ES-I3 (cell line): ENCODE measurements at regions not wholly inside any gene's neighbourhood (a gene's known extent, or its start where the extent isn't known, plus 50 kb on each side); places are given as distances from the start of the nearest gene placed in this dataset.

ENCODE experiments used
- H3K36me3 ChIP-seq: 2 replicates; pipeline ENCODE4 v1.6.1; 2013; ENCODE audit warnings: mild to moderate bottlenecking, low read length, control low read depth, moderate library complexity; ENCODE audit not compliant: insufficient read depth
- H3K4me1 ChIP-seq: 2 replicates; pipeline ENCODE4 v1.6.1; 2013; ENCODE audit warnings: mild to moderate bottlenecking, control low read depth, low read length; ENCODE audit not compliant: insufficient read depth
- H3K9ac ChIP-seq: 2 replicates; pipeline ENCODE4 v1.6.1; 2013; ENCODE audit warnings: low read depth, mild to moderate bottlenecking, low read length, moderate library complexity
- H3K9me3 ChIP-seq: 2 replicates; pipeline ENCODE4 v1.6.1; 2013; ENCODE audit warnings: mild to moderate bottlenecking, low read length, moderate library complexity; ENCODE audit not compliant: control insufficient read depth, insufficient read depth

DNA sequence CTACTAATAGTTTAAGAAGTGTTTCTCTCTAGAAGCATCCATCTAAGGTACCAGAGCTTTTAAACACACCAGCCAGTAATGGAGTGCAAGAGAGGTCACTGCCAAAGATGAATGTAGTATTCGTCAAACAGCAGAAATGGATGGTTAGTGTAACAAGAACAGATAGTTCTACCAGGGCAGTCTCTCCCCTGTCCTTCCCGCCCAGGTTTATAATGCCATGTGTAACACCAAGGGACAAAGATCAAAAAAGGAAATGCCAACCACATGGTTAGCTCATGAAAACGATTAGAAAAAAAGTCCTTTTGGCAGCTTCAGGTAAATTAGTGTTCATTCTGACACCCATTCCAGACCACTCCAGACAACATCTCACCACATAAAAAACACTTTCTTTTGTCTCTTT, 100.9 kb downstream of the RPS29 start:
- no peak overlapping the region for H3K9ac ChIP-seq
- no peaks in the 10 kb centered on the region for H3K36me3 ChIP-seq
- 0 out of 2 replicates have a peak, but pooled peaks cover 2% of the 10 kb centered on the region for H3K9me3 ChIP-seq
- no peaks in the 10 kb centered on the region for H3K4me1 ChIP-seq

DNA sequence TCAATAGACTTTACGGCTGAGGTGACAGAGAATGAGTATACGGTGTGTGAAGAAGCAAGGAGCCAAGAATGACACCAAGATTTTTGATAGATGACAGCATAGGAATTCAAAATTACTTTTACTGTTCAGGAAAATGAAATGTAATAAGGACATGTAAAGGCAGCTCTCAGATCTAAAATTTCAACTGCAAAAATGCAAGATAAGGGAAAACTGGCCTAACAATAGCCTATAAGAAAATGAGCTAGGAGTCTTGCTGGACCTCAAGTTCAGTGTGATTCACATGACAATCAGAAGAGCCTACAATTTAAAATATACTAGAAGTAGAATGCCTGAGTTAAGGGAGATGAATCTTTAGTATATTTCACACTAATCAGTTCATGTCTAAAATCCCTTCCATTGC, 102.0 kb downstream of the RPS29 start:
- Histone ChIP-seq H3K9me3 (0 out of 2 replicates have a peak, but pooled peaks cover 2% of the 10 kb centered on the region), H3K4me1 (no peaks in the 10 kb centered on the region), H3K36me3 (no peaks in the 10 kb centered on the region), H3K9ac (no peak overlapping the region)

DNA sequence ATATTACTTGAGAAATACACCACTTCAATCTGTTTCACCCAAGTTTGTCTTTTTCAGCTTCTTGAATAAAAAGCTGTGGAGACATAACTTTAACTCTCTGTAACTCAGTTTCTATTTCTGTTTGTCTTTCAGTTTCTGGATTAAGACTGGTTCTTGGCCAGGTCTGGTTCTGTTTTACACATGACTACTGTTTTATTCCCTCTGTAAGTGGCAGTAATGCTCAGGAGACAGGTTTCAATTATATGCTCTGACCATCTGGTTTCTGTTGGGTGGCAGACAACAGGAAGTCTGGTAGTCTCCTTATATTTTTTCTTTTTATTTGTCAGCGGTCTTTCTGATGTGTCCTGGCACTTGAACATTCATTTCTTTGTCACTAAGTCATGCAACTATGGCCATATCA, 102.9 kb downstream of the RPS29 start:
- H3K9me3 ChIP-seq = 0 out of 2 replicates have a peak, but pooled peaks cover 2% of the 10 kb centered on the region
- no peaks in the 10 kb centered on the region for H3K4me1 ChIP-seq
- H3K36me3 ChIP-seq = no peaks in the 10 kb centered on the region
- H3K9ac ChIP-seq = no peak overlapping the region

DNA sequence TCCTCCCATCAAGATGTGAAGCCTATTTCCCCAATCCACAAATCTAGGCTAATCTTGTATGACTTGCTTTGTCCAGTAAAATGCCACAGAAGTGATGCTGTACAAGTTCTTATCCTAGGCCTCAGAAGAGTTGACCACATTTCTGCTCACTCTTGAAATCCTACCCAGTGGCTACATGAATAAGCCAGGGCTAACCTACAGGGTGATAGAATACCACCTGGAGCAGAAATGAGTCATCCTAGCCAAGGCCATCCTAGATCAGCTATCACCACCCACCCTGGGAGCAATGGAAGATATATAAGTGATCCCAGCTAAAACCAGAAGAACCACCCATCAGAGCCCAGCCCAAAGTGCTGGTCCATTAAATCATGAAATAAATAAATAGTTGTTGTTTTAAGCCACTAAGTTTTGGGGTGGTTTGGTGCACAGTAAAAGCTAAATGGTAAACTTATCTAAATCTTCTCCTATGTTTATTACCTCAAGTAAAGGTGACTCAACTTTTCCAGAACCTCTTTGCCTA, 105.1 kb downstream of the RPS29 start:
- no peaks in the 10 kb centered on the region for H3K4me1 ChIP-seq
- H3K9me3 ChIP-seq = 0 out of 2 replicates have a peak, but pooled peaks cover 2% of the 10 kb centered on the region
- H3K36me3 ChIP-seq = no peaks in the 10 kb centered on the region
- H3K9ac ChIP-seq = no peak overlapping the region

DNA sequence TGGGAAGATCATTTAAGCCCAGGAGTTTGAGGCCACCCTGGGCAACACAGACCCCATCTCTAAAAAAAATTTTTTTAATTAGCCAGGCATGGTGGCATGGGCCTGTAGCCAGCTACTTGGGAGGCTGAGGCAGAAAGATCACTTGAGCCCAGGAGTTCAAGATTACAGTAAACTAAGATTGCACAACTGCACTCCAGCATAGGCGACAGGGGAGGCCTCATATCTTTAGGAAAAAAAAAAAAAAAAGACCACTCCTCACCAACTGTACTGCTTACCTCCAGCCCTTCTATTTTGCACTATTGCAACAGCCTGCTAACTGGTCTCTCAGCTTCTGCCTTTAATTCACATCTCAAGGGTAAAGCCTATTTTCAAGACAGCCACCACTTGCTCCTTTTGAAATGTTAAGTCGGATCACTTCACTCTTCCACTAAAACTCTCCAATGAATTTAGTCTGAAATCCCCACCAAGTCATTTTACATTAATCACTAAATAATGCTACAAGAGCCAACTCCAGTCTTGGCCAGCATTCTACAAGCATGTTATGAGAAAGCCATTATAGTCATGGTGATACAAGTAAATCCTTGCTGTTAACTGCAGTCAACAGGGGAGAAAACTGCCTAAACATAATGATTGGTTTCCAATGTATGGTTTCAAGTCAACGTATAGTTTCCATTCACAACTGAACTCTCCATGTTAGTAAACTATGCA, 106.0 kb downstream of the RPS29 start:
- Histone ChIP-seq H3K9ac (no peak overlapping the region), H3K9me3 (0 out of 2 replicates have a peak, but pooled peaks cover 2% of the 10 kb centered on the region), H3K4me1 (no peaks in the 10 kb centered on the region), H3K36me3 (no peaks in the 10 kb centered on the region)

- H3K4me1 ChIP-seq = no peaks in the 10 kb centered on the region
- H3K36me3 ChIP-seq = no peaks in the 10 kb centered on the region
- 0 out of 2 replicates have a peak, but pooled peaks cover 2% of the 10 kb centered on the region for H3K9me3 ChIP-seq
- H3K9ac ChIP-seq = no peak overlapping the region
Measured at GRCh38 chr14:49479432-49479831, 106.7 kb downstream of the RPS29 start.

- Histone ChIP-seq H3K36me3 (no peaks in the 10 kb centered on the region), H3K9ac (no peak overlapping the region), H3K9me3 (0 out of 2 replicates have a peak, but pooled peaks cover 2% of the 10 kb centered on the region), H3K4me1 (no peaks in the 10 kb centered on the region)
Measured at GRCh38 chr14:49478784-49479183, 107.4 kb downstream of the RPS29 start.

DNA sequence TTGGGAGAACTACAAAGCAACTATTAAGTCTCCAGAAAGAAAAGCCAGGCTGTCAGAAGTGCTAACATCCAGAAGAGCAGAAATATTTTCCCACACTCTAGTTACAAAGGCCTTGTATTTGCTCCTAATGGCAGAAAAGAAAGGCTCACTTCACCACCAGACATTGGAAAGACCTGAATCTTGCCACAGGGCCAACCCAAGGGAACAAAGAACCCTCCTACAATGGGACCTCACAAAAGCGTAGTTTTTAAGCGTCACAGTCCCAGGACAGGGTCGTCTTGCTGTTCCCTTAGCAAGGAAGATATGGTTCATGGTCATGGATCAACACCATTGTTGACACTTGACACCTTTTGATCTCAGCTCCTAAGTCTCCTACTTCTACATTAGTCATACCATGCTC, 119.1 kb downstream of the RPS29 start:
- no peaks in the 10 kb centered on the region for H3K9me3 ChIP-seq
- H3K36me3 ChIP-seq = no peaks in the 10 kb centered on the region
- no peaks in the 10 kb centered on the region for H3K4me1 ChIP-seq
- H3K9ac ChIP-seq = no peak overlapping the region

DNA sequence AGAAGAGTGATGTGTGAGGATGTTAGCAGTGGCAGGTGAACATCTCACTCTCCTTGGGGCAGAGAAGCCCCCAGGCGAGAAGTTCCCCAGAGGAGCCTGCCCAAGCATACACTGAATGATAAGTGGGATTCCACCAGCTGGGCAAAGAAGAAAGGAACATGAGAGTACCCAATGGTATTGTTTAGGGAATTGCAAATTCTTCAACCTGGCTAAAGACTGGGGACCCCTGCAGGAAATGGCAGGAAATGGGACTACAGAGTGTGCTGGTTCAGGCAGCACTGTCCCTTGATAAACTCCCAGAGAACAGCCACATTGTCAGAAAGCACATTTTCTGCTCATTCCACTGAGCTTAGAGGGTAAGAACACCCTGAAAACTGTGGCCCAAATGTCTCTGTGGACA, 121.3 kb downstream of the RPS29 start:
- Histone ChIP-seq H3K9me3 (no peaks in the 10 kb centered on the region), H3K4me1 (no peaks in the 10 kb centered on the region), H3K9ac (no peak overlapping the region), H3K36me3 (no peaks in the 10 kb centered on the region)

- H3K36me3 ChIP-seq = no peaks in the 10 kb centered on the region
- H3K9me3 ChIP-seq = no peaks in the 10 kb centered on the region
- H3K9ac ChIP-seq = no peak overlapping the region
Measured at GRCh38 chr14:49463146-49463545, 123.0 kb downstream of the RPS29 start.

DNA sequence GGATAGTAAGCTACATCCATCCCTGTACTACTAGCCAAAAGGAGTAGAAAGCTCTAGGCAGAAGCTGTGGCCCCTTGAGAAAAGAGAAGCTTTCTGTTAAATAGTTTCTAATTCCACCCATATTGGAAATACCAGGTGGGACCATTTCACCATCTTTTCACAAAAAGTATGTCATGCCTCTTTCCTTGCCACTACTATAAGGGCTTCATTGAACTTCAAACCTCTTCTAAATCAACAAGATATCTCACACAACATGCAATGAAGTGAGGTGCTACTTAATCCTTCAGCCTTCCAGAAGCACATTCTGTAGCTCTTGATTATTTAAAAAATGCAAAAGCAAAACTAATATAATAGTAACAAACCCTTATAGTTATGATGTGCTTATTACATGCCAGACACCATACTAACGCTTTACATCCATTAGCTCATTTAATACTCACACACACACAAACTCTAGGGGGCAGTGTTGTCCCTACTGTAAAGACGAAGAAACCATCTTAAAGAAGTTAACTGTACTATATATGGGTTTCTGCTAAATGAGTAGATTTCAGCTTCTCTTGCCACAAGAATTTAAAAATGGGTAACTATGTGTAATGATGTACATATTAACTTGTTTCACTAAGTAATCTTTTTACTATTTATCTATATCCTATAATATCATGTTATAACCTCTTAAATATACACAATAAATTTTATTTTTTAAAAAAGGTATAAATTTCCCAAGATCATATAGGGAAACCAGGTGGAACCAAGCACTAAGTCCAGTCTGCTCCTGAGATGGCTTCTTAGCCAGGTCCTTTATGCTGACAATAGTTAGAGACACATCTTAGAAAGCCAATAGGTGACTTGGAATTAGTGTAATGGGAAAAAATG, 124.4 kb downstream of the RPS29 start:
- H3K9me3 ChIP-seq = no peaks in the 10 kb centered on the region
- no peak overlapping the region for H3K9ac ChIP-seq
- no peaks in the 10 kb centered on the region for H3K36me3 ChIP-seq
- no peaks in the 10 kb centered on the region for H3K4me1 ChIP-seq

More at GRCh38 chr14:49463146-49463545, 123.0 kb downstream of the RPS29 start:
- H3K4me1 ChIP-seq = no peaks in the 10 kb centered on the region

- H3K9me3 ChIP-seq = no peaks in the 10 kb centered on the region
- H3K36me3 ChIP-seq = no peaks in the 10 kb centered on the region
- H3K4me1 ChIP-seq = no peaks in the 10 kb centered on the region
- H3K9ac ChIP-seq = no peak overlapping the region
Measured at GRCh38 chr14:49460662-49461061, 125.5 kb downstream of the RPS29 start.

GRCh38 chr14:49456589-49456988, 129.6 kb downstream of the RPS29 start:
- no peaks in the 10 kb centered on the region for H3K9me3 ChIP-seq
- no peak overlapping the region for H3K9ac ChIP-seq
- H3K36me3 ChIP-seq = no peaks in the 10 kb centered on the region
- H3K4me1 ChIP-seq = no peaks in the 10 kb centered on the region

GRCh38 chr14:49451938-49452337, 134.2 kb downstream of the RPS29 start:
- Histone ChIP-seq H3K9me3 (no peaks in the 10 kb centered on the region), H3K9ac (no peak overlapping the region), H3K4me1 (peaks cover 10% of the 10 kb centered on the region; the same call in 1 of the 2 replicates), H3K36me3 (no peaks in the 10 kb centered on the region)
